Myocyte (in vitro differentiated cells): ENCODE measurements at regions not wholly inside any gene's neighbourhood (a gene's known extent, or its start where the extent isn't known, plus 50 kb on each side); places are given as distances from the start of the nearest gene placed in this dataset.

Experiments used
- DNase-seq: peaks from one replicate; pipeline ENCODE4 v3.0.0-alpha.2; 2012; ENCODE audit warnings: low read depth

GRCh38 chr20:60628749-60629148 lies 623.3 kb upstream of the CDH4 start:
- no peak for DNase-seq

- no peak for DNase-seq
These were observed 622.9 kb upstream of the CDH4 start for GRCh38 chr20:60629206-60629605.

DNA sequence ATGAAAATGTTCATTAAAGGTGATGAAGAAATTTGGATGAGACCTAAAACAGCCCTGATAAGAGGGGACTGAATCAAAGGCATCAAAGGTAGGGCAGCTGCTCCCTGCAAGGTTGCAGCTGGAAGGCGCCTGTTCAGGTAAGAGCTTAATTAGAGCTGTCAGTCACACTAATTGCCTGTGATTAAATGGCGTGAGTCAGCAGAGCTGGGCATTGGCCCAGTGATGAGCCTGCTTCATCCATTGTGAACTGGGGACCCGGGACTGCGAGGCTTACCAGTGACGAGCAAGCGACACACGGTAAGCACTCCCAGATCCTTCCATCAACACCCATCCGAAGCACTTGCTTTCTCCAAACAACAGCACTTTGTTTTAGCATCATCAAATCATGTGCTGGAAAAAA lies 621.5 kb upstream of the CDH4 start:
- DNase-seq = no peak

- no peak for DNase-seq
These were observed 620.3 kb upstream of the CDH4 start for GRCh38 chr20:60631585-60632287.

DNA sequence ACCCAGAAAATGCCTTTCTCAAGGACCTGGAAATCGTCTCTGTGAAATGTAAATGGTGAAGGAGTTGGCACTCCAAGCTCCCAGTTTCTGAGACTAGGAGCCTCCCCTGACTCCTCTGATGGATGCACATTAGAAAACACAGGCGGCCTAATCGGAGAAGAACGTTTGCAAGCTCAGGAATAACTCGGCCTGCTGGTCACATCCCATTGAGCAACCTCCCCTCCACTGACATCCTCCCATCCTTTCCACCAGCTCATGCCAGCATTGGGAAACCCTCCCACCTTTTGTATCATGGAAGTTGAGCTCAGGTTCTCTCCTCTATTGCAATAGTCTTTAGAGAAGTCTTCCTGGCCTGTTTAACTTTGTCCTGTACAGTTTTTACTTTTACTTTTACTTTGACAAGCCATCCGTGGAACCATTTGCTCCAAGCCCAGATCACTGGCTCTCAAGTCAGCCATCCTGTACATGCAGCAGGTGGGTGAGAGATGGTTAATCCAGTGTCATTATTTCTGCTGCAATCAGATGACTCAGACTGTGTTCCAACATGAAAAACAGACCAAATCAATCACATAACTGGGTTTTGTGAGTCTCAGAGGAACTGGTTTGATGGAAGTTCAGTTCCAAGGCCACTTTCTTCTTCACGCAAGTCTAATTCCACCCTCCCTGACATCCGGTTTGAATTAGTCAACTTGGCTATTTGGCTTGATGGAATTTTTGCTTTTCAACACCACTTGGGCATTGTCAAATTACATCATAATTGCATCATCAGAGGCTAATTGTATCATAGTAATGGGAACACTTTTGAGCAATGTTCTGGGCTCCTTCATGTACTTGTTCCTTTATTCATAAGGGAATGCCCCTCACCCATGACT lies 619.4 kb upstream of the CDH4 start:
- no peak for DNase-seq

GRCh38 chr20:60634491-60635172 lies 617.4 kb upstream of the CDH4 start:
- DNase-seq = no peak

GRCh38 chr20:60636417-60636816 lies 615.6 kb upstream of the CDH4 start:
- DNase-seq = no peak

DNA sequence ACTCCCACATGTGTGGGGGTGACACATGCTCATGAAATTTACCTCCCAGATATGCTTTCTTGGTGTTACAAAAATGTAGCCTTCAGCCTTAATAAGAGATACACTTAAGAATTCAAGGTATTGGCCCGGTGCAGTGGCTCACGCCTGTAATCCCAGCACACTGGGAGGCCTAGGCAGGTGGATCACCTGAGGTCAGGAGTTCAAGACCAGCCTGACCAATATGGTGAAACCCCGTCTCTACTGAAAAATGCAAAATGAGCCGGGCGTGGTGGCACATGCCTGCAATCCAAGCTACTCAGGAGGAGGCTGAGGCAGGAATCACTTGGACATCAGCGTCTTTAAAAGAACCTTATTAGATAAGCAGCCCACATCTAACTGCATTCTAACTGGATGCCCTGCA lies 614.3 kb upstream of the CDH4 start:
- no peak for DNase-seq

GRCh38 chr20:60638430-60639098 lies 613.5 kb upstream of the CDH4 start:
- no peak for DNase-seq

DNA sequence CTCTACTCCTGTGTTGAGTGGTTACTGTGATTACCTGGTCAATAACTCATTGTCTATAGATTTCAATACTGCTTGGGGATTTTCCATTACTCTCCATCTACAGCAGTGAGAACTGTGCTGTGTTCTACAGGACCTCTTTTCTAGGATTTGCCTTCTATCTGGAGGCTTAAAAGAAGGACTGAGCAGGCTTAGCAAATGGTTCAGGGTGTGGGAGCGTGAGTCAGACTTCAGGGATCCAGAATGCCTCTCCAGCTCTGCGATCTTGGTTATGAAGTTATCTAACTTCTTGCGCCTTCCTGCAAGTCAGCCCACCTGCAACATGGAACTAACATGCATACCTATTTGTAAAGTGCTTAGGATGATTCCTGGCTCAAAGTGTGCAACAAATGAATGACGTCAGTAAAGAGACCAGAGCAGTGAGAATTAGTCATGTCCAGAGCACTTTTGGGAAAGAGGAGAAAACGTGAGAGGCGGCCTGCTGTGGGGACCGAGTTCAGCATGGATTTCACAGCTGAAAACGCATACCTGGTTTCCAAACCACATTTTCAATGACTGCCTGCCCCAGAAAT lies 610.1 kb upstream of the CDH4 start:
- DNase-seq = no peak

- no peak for DNase-seq
These were observed 609.5 kb upstream of the CDH4 start for GRCh38 chr20:60642541-60642940.

DNA sequence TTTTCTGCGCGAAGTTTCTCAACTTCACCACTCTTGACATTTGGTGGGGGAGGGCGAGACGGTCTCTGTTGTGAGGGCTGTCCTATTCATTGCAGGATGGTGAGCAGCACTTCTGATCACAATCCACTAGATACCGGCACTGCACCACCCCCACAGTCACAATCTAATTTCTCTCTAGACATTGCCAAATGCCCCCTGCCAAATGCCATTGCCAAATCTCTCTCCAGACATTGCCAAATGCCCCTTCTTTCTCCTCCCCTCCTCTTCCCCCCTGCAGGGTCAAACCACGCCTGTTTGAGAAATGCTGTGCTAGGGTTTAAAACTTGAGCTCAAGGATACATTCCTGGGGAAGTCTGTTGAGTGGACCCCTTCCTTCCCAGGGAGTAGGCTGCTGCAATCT lies 603.5 kb upstream of the CDH4 start:
- no peak for DNase-seq

DNA sequence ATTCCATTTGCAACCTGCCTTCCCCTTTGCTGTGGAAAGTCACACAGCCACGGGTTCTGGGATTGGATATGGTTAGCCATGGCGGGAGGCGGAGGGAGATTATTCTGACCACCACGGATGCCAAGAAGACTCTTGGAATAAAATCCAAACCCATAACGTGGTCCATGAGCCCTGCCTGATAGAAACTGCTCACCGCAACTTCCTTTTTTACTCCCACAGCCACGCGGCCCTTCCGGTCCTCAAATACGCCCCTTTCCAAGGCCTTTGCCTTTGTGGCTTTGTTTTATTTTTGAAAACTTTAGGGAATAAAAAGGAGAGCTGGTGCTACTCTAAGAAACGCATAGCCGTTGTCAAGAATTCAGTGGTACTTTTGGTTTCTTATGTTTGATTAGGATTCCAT lies 602.5 kb upstream of the CDH4 start:
- DNase-seq = no peak

- DNase-seq = no peak
These were observed 602.0 kb upstream of the CDH4 start for GRCh38 chr20:60650087-60650486.

GRCh38 chr20:60652046-60652445 lies 600.0 kb upstream of the CDH4 start:
- DNase-seq = no peak

DNA sequence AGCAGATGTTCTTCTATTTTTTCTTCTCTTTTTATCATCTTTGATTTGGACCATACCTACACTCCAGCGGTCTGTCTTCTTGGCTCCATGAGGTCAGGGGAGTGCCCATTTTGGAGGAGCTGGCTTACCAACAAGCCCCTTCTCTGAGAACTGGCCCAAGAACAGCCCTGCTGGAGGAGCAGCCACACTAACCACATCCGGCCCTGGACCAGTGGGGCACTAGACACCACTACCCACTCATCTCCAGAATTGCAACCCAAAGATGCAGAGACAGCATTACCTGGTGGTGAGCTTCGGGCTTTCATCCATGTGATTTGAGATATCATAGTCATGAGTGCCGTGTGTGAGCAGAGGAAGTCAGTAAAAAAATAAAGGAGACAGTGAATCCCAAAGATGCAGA lies 599.4 kb upstream of the CDH4 start:
- DNase-seq = no peak

DNA sequence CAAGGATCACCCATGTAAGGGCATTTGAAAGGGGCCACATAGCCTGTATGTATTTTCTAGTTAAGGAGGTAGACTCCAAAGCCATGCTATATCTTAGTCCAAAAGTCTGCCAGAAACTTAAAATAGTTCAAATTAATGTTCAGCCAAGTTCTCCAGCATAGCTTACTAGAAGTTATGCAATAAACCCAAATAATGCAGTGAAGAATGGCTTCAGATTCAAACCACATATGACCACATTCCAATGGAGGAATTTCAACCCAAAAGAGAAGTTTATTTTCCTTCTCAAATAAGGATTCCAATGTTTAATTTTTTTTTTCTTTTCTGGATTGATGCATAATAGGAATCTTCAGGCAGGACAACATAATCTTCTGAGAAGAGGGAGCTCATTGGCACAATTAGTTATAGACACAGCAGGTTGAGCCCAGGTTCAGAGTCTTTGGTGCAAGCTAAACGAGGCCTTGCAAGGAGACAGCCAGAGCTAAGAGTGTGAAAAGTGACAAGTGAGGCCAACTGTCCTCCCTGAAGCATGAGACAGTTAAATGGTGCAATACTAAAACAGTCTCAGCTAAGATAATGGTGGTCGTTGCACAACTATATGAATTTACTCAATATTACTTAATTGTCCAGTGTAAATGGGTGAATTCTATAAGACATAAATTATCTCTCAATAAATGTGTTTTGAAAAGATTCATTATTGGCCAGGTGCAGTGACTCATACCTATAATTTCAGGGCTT lies 598.8 kb upstream of the CDH4 start:
- no peak for DNase-seq

DNA sequence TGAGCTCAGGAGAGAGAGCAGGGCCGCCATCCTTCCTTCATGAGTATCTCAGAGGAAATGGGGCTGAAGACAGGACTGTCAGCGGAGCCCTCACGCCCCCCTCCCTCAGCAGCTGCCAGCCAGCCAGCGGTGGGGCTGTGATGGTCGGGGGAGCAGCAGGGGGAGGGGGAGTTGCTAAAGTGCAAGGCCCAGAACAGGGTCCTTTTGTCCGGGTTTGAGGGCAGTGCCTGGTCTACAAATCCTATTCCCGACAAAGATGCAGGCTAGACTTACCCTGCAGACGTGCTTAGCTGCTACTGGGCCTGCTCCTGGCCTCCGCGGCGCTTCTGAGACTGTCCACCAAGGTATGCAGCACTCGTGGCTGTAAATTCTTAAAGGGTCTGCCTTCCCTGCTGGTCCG lies 593.4 kb upstream of the CDH4 start:
- DNase-seq = no peak

DNA sequence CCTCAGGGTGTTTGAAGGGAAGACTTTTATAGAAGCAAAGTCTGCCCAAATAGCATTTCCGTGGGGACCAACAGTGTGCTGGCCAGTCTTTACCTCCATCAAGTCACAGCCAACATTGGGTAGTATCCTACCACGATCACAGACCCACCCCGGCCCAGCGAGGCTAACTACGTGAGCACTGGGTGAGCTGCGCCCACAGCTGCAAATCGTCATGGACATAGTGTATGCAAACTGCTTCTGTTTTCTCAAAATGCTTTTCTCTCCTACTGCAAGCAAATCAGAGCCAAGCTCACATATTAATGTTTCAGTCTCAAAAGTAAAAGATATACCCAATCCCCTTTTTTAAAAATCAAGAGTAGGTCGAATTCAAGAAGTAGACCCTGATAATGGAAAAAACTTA lies 592.8 kb upstream of the CDH4 start:
- DNase-seq = no peak

- DNase-seq = no peak
These were observed 589.8 kb upstream of the CDH4 start for GRCh38 chr20:60662307-60662706.

- no peak for DNase-seq
These were observed 588.0 kb upstream of the CDH4 start for GRCh38 chr20:60664106-60664505.
